ENCODE measurements at regions not wholly inside any gene's neighbourhood (a gene's known extent, or its start where the extent isn't known, plus 50 kb on each side); places are given as distances from the start of the nearest gene placed in this dataset.
A peak's percentile ranks its signal among the peaks of the same experiment; 100 is the strongest.

DNA sequence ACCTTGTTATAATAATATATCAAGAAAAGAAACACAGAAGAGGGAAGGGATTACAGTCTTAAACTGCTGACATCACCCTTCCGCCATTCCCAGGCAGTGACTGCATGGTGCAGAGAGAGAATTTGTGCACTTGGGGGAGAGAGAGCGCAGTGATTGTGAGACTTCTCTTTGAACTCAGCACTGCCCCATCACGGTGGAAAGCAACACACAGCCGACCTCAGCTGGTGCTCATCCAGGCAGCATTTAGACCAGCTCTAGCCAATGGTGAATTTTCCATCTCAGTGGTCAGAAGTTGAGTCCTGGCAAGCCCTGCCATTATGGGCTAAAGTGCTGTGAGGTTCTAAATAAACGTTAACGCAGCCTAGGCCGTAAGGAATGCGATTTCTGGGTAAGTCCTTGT lies 1681.5 kb downstream of the EFNB2 start:
- H3K4me1 ChIP-seq (ENCODE audit: control insufficient read depth, insufficient read depth, low read length, poor library complexity, severe bottlenecking), result no peaks in the 10 kb centered on the region
- no peak overlapping the region for H3K4me3 ChIP-seq (ENCODE audit: low read depth, low read length)
- Mint-ChIP-seq H3K4me1 (no peaks in the 10 kb centered on the region), H3K36me3 (no peaks in the 10 kb centered on the region), H3K27me3 (no peaks in the 10 kb centered on the region), H3K9me3 (peaks cover 0 to 6% (median 3%) of the 10 kb centered on the region in 7 donors), H3K27ac (no peak overlapping the region), H3K4me3 (no peak overlapping the region)
- ATAC-seq (ENCODE audit: low read depth in 2 of 2) (no peak), DNase-seq (no peak)
- H3K27me3 ChIP-seq (ENCODE audit: control insufficient read depth, insufficient read depth, low read length), result no peaks in the 10 kb centered on the region
- no peaks in the 10 kb centered on the region for H3K36me3 ChIP-seq (ENCODE audit: control insufficient read depth, insufficient read depth, low read length)
- peaks cover 0 to 2% of the 10 kb centered on the region in 2 experiments for H3K9me3 ChIP-seq (ENCODE audit: control insufficient read depth in 2 of 2, low read length in 2 of 2)
- H3K27ac ChIP-seq (ENCODE audit: insufficient read depth, low read length, poor library complexity, severe bottlenecking), result no peak overlapping the region

DNA sequence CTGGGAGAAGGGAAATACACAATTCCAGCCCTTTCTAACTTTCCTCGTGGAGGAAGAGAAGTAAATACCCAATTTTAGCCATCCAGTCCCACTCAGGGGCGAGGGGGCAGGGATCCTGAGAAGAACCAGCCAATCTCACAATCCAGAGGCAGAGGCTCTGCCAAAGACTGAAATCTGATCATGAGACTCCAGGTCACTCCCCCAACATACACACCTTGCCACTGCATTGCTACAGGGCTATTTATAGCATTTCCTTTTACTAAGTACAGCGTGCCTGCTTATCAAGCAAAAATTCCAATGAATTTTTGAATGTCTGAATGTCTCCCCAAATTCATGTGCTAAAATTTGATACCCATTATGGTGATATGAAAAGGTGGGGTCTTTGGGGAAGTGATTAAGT lies 1687.5 kb downstream of the EFNB2 start:
- ATAC-seq (ENCODE audit: low read depth in 2 of 2) (no peak), DNase-seq (no peak)
- H3K36me3 Mint-ChIP-seq, result no peaks in the 10 kb centered on the region
- Histone ChIP-seq H3K27ac (ENCODE audit: insufficient read depth, low read length, poor library complexity, severe bottlenecking) (no peak overlapping the region), H3K36me3 (ENCODE audit: control insufficient read depth, insufficient read depth, low read length) (no peaks in the 10 kb centered on the region), H3K4me3 (ENCODE audit: low read depth, low read length) (no peak overlapping the region), H3K9me3 (ENCODE audit: control insufficient read depth in 2 of 2, low read length in 2 of 2) (no peaks in the 10 kb centered on the region), H3K4me1 (ENCODE audit: control insufficient read depth, insufficient read depth, low read length, poor library complexity, severe bottlenecking) (no peaks in the 10 kb centered on the region), H3K27me3 (ENCODE audit: control insufficient read depth, insufficient read depth, low read length) (no peaks in the 10 kb centered on the region)
- peaks cover 0 to 9% (median 2%) of the 10 kb centered on the region in 7 donors for H3K9me3 Mint-ChIP-seq
- no peak overlapping the region for H3K4me3 Mint-ChIP-seq
- H3K27me3 Mint-ChIP-seq, result no peaks in the 10 kb centered on the region
- H3K27ac Mint-ChIP-seq, result no peak overlapping the region
- no peaks in the 10 kb centered on the region for H3K4me1 Mint-ChIP-seq

GRCh38 chr13:104843401-104843800 lies 1692.1 kb downstream of the EFNB2 start:
- Histone ChIP-seq H3K4me3 (ENCODE audit: low read depth, low read length) (no peak overlapping the region), H3K36me3 (ENCODE audit: control insufficient read depth, insufficient read depth, low read length) (no peaks in the 10 kb centered on the region), H3K27me3 (ENCODE audit: control insufficient read depth, insufficient read depth, low read length) (no peaks in the 10 kb centered on the region), H3K27ac (ENCODE audit: insufficient read depth, low read length, poor library complexity, severe bottlenecking) (no peak overlapping the region), H3K9me3 (ENCODE audit: control insufficient read depth in 2 of 2, low read length in 2 of 2) (no peaks in the 10 kb centered on the region), H3K4me1 (ENCODE audit: control insufficient read depth, insufficient read depth, low read length, poor library complexity, severe bottlenecking) (no peaks in the 10 kb centered on the region)
- no peak for ATAC-seq (ENCODE audit: low read depth in 2 of 2)
- Mint-ChIP-seq H3K4me3 (no peak overlapping the region), H3K36me3 (no peaks in the 10 kb centered on the region), H3K27ac (no peak overlapping the region), H3K9me3 (peaks cover 0 to 3% (median 1%) of the 10 kb centered on the region in 7 donors), H3K4me1 (no peaks in the 10 kb centered on the region), H3K27me3 (no peaks in the 10 kb centered on the region)
- no peak for DNase-seq

DNA sequence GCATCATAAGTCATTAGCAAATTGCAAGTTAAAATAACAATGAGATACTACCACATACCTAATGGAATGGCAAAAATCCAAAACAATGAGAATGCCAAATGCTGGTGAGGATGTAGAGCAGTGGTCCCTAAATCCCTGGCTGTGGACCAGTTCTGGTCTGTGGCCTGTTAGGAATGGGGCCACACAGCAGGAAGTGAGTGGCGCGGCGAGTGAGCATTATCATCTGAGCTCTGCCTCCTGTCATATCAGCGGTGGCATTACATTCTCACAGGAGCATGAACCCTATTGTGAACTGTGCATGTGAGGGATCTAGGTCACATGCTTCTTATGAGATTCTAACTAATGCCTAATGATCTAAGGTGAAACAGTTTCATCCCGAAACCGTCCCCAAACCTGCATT lies 1694.4 kb downstream of the EFNB2 start:
- no peaks in the 10 kb centered on the region for H3K27me3 ChIP-seq (ENCODE audit: control insufficient read depth, insufficient read depth, low read length)
- Mint-ChIP-seq H3K36me3 (no peaks in the 10 kb centered on the region), H3K27ac (no peak overlapping the region), H3K4me3 (no peak overlapping the region), H3K9me3 (peaks cover 0 to 2% (median 1%) of the 10 kb centered on the region in 7 donors), H3K4me1 (no peaks in the 10 kb centered on the region), H3K27me3 (no peaks in the 10 kb centered on the region)
- H3K27ac ChIP-seq (ENCODE audit: insufficient read depth, low read length, poor library complexity, severe bottlenecking), result no peak overlapping the region
- no peaks in the 10 kb centered on the region for H3K9me3 ChIP-seq (ENCODE audit: control insufficient read depth in 2 of 2, low read length in 2 of 2)
- no peaks in the 10 kb centered on the region for H3K4me1 ChIP-seq (ENCODE audit: control insufficient read depth, insufficient read depth, low read length, poor library complexity, severe bottlenecking)
- no peaks in the 10 kb centered on the region for H3K36me3 ChIP-seq (ENCODE audit: control insufficient read depth, insufficient read depth, low read length)
- DNase-seq, result no peak
- H3K4me3 ChIP-seq (ENCODE audit: low read depth, low read length), result no peak overlapping the region
- ATAC-seq (ENCODE audit: low read depth in 2 of 2), result no peak

GRCh38 chr13:104837756-104838155 lies 1697.7 kb downstream of the EFNB2 start:
- H3K4me1 Mint-ChIP-seq, result no peaks in the 10 kb centered on the region
- peaks cover 0 to 2% (median 0%) of the 10 kb centered on the region in 7 donors for H3K9me3 Mint-ChIP-seq
- Histone ChIP-seq H3K9me3 (ENCODE audit: control insufficient read depth in 2 of 2, low read length in 2 of 2) (no peaks in the 10 kb centered on the region), H3K4me3 (ENCODE audit: low read depth, low read length) (no peak overlapping the region), H3K27ac (ENCODE audit: insufficient read depth, low read length, poor library complexity, severe bottlenecking) (no peak overlapping the region), H3K36me3 (ENCODE audit: control insufficient read depth, insufficient read depth, low read length) (no peaks in the 10 kb centered on the region), H3K4me1 (ENCODE audit: control insufficient read depth, insufficient read depth, low read length, poor library complexity, severe bottlenecking) (no peaks in the 10 kb centered on the region), H3K27me3 (ENCODE audit: control insufficient read depth, insufficient read depth, low read length) (no peaks in the 10 kb centered on the region)
- H3K36me3 Mint-ChIP-seq, result no peaks in the 10 kb centered on the region
- H3K4me3 Mint-ChIP-seq, result no peak overlapping the region
- no peaks in the 10 kb centered on the region for H3K27me3 Mint-ChIP-seq
- H3K27ac Mint-ChIP-seq, result no peak overlapping the region
- DNase-seq (no peak), ATAC-seq (ENCODE audit: low read depth in 2 of 2) (no peak)

DNA sequence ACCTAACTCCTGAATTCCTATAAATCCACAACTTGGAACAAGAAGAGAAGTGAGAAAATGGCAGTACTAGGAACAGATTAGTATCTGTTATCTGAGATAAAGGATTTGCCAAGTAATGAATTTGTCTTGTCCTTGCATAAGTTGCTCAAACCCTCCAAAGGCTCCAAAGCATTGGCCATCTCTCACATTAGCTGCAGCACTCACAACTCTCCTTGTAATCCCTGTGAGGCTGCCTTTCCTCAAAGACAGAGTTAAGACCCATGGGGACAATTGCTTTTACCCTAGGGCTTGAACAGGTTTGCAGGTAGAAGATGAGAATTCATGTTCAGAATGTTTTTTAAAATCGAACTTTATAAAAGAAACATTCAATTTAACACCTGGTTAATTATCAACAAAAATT lies 1702.2 kb downstream of the EFNB2 start:
- H3K36me3 Mint-ChIP-seq, result no peaks in the 10 kb centered on the region
- H3K27me3 ChIP-seq (ENCODE audit: control insufficient read depth, insufficient read depth, low read length), result no peaks in the 10 kb centered on the region
- H3K4me1 ChIP-seq (ENCODE audit: control insufficient read depth, insufficient read depth, low read length, poor library complexity, severe bottlenecking), result no peaks in the 10 kb centered on the region
- H3K4me3 ChIP-seq (ENCODE audit: low read depth, low read length), result no peak overlapping the region
- ATAC-seq (ENCODE audit: low read depth in 2 of 2), result no peak
- no peak overlapping the region for H3K27ac ChIP-seq (ENCODE audit: insufficient read depth, low read length, poor library complexity, severe bottlenecking)
- H3K9me3 ChIP-seq (ENCODE audit: control insufficient read depth in 2 of 2, low read length in 2 of 2), result no peaks in the 10 kb centered on the region
- no peaks in the 10 kb centered on the region for H3K36me3 ChIP-seq (ENCODE audit: control insufficient read depth, insufficient read depth, low read length)
- no peaks in the 10 kb centered on the region for H3K27me3 Mint-ChIP-seq
- H3K9me3 Mint-ChIP-seq, result peaks cover 0 to 5% (median under 1%) of the 10 kb centered on the region in 7 donors
- no peaks in the 10 kb centered on the region for H3K4me1 Mint-ChIP-seq
- no peak overlapping the region for H3K4me3 Mint-ChIP-seq
- H3K27ac Mint-ChIP-seq, result no peak overlapping the region
- no peak for DNase-seq

DNA sequence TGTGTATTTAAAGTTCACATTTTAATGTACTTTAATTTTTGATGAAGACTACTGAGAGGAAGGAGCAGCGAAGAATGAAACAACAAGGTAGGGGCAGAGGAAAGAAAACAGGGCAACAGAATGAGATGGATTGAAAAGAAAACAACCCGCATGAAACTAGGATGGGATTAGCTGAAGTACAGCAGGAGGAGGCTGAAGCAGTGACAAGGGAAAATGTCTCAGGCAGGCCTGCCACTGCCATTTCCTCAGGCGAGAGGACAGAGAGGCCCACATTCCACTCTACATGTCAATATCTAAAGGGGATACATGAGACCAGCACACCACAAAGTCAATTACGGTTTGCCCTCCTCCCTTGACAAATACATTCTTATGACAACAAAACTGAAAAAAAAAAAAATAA lies 1703.2 kb downstream of the EFNB2 start:
- peak overlapping the region in 1 of 3 donors; percentile 11 for H3K27ac Mint-ChIP-seq
- Histone ChIP-seq H3K9me3 (ENCODE audit: control insufficient read depth in 2 of 2, low read length in 2 of 2) (no peaks in the 10 kb centered on the region), H3K4me3 (ENCODE audit: low read depth, low read length) (no peak overlapping the region), H3K36me3 (ENCODE audit: control insufficient read depth, insufficient read depth, low read length) (no peaks in the 10 kb centered on the region), H3K27me3 (ENCODE audit: control insufficient read depth, insufficient read depth, low read length) (no peaks in the 10 kb centered on the region), H3K27ac (ENCODE audit: insufficient read depth, low read length, poor library complexity, severe bottlenecking) (no peak overlapping the region), H3K4me1 (ENCODE audit: control insufficient read depth, insufficient read depth, low read length, poor library complexity, severe bottlenecking) (no peaks in the 10 kb centered on the region)
- ATAC-seq (ENCODE audit: low read depth in 2 of 2), result no peak
- DNase-seq, result no peak
- H3K27me3 Mint-ChIP-seq, result no peaks in the 10 kb centered on the region
- peaks cover 0 to 5% (median 1%) of the 10 kb centered on the region in 7 donors for H3K9me3 Mint-ChIP-seq
- no peak overlapping the region for H3K4me3 Mint-ChIP-seq
- no peaks in the 10 kb centered on the region for H3K36me3 Mint-ChIP-seq
- no peaks in the 10 kb centered on the region for H3K4me1 Mint-ChIP-seq

DNA sequence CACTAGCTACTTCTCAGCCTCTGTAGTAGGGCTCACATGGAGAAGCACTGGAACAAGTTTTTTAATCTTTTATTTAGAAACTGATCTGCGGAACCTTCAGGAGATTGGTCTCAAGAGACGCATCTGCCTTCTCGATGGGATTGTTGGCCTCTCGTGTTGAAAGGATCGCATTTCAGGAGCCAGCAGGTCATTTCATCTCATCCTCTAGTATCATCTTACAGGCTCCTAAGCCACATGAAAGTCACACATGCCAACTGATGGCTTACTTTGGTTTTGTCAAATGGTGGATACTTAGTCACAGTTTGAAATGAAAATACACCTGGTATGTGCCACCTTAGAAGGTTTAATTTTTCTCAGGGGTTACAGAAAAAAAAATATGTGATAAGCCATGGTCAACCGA lies 1703.6 kb downstream of the EFNB2 start:
- peaks cover 0 to 8% (median 4%) of the 10 kb centered on the region in 7 donors for H3K9me3 Mint-ChIP-seq
- H3K36me3 Mint-ChIP-seq, result no peaks in the 10 kb centered on the region
- no peak overlapping the region for H3K4me3 ChIP-seq (ENCODE audit: low read depth, low read length)
- no peak overlapping the region for H3K4me3 Mint-ChIP-seq
- H3K27ac Mint-ChIP-seq, result peak overlapping the region in 1 of 3 donors; percentile 11
- DNase-seq (no peak), ATAC-seq (ENCODE audit: low read depth in 2 of 2) (no peak)
- H3K4me1 Mint-ChIP-seq, result no peaks in the 10 kb centered on the region
- H3K27me3 ChIP-seq (ENCODE audit: control insufficient read depth, insufficient read depth, low read length), result no peaks in the 10 kb centered on the region
- no peaks in the 10 kb centered on the region for H3K9me3 ChIP-seq (ENCODE audit: control insufficient read depth in 2 of 2, low read length in 2 of 2)
- H3K27me3 Mint-ChIP-seq, result no peaks in the 10 kb centered on the region
- no peak overlapping the region for H3K27ac ChIP-seq (ENCODE audit: insufficient read depth, low read length, poor library complexity, severe bottlenecking)
- H3K36me3 ChIP-seq (ENCODE audit: control insufficient read depth, insufficient read depth, low read length), result no peaks in the 10 kb centered on the region
- no peaks in the 10 kb centered on the region for H3K4me1 ChIP-seq (ENCODE audit: control insufficient read depth, insufficient read depth, low read length, poor library complexity, severe bottlenecking)

Data from CD4-positive, CD25-positive, alpha-beta regulatory T cell (primary cell).